Vagina (tissue), 2 donors: ENCODE measurements at regions not wholly inside any gene's neighbourhood (a gene's known extent, or its start where the extent isn't known, plus 50 kb on each side); places are given as distances from the start of the nearest gene placed in this dataset.

ENCODE experiments used
- DNase-seq, 2 donors: peaks; one replicate each; pipeline ENCODE4 v3.0.0-alpha.2; 2017; ENCODE audit errors: extremely low spot score in 2 of 2
- H3K27ac ChIP-seq: fragments of 200-600 bp; sonication (generic); one replicate; pipeline ENCODE4 v1.5.1; 2019
- H3K27me3 ChIP-seq: fragments of 200-600 bp; sonication (generic); one replicate; pipeline ENCODE4 v1.5.1; 2019
- H3K36me3 ChIP-seq, 2 donors: fragments of 200-600 bp; sonication (generic); one replicate each; pipeline ENCODE4 v1.5.1; 2017 to 2019
- H3K4me1 ChIP-seq: fragments of 200-600 bp; sonication (generic); one replicate; pipeline ENCODE4 v1.5.1; 2019
- H3K4me3 ChIP-seq, 2 donors: fragments of 200-600 bp; sonication (generic); 1 replicate in 1 of 2; 2 replicates in 1 of 2; pipeline ENCODE4 v1.5.1; 2016 to 2019
- H3K9me3 ChIP-seq: fragments of 200-600 bp; sonication (generic); one replicate; pipeline ENCODE4 v1.5.1; 2019
- CTCF ChIP-seq, 3 experiments: fragments of 450-650 bp in 2 of 3; fragments of 200-600 bp in 1 of 3; sonication (generic) in 1 of 3; IDR thresholded peaks; one replicate each; pipeline ENCODE4 v1.5.1; 2017 to 2019; ENCODE audit warnings: antibody characterized with exemption in 3 of 3, mild to moderate bottlenecking in 2 of 3, moderate library complexity in 2 of 3
- POLR2A ChIP-seq, 2 donors: fragments of 450-650 bp; IDR thresholded peaks; one replicate each; pipeline ENCODE4 v1.6.1; 2017; ENCODE audit warnings: antibody characterized with exemption in 2 of 2, mild to moderate bottlenecking in 2 of 2, moderate library complexity in 2 of 2
- POLR2AphosphoS5 ChIP-seq, 2 donors: sonication (generic); formaldehyde crosslinking; IDR thresholded peaks; one replicate each; pipeline ENCODE4 v1.9.0; 2017; ENCODE audit warnings: antibody characterized with exemption in 2 of 2, mild to moderate bottlenecking in 2 of 2, low read depth in 1 of 2; ENCODE audit not compliant: insufficient read depth in 1 of 2
- intact Hi-C: fragments of 100-400 bp; cut with DNase I; formaldehyde crosslinking; loops from one replicate; pipeline ENCODE4 v1.15.1; 2023

- Histone ChIP-seq H3K27me3 (no peaks in the 10 kb centered on the region), H3K36me3 (no peaks in the 10 kb centered on the region), H3K4me3 (no peak overlapping the region), H3K9me3 (no peaks in the 10 kb centered on the region), H3K27ac (no peak overlapping the region), H3K4me1 (no peaks in the 10 kb centered on the region)
- DNase-seq = no peak
- intact Hi-C loops = no loop called here
- TF ChIP-seq POLR2A (IDR thresholded peaks at IDR 0.05) (no peak), CTCF (IDR thresholded peaks at IDR 0.05) (no peak), POLR2AphosphoS5 (IDR thresholded peaks at IDR 0.05; ENCODE audit: insufficient read depth in 1 of 2, low read depth in 1 of 2) (no peak)
These were observed 262.8 kb downstream of the ICOS start for GRCh38 chr2:204199357-204199756.

- H3K27ac ChIP-seq = no peak overlapping the region
- intact Hi-C loops = no loop called here
- no peaks in the 10 kb centered on the region for H3K36me3 ChIP-seq
- H3K4me3 ChIP-seq = no peak overlapping the region
- no peak for DNase-seq
- no peaks in the 10 kb centered on the region for H3K9me3 ChIP-seq
- H3K27me3 ChIP-seq = no peaks in the 10 kb centered on the region
- no peaks in the 10 kb centered on the region for H3K4me1 ChIP-seq
- no peak for TF ChIP-seq POLR2A (IDR thresholded peaks at IDR 0.05)
- no peak for TF ChIP-seq CTCF (IDR thresholded peaks at IDR 0.05)
- TF ChIP-seq POLR2AphosphoS5 (IDR thresholded peaks at IDR 0.05; ENCODE audit: insufficient read depth in 1 of 2, low read depth in 1 of 2) = no peak
These were observed 264.9 kb downstream of the ICOS start for GRCh38 chr2:204201507-204201906.

- H3K4me1 ChIP-seq = no peaks in the 10 kb centered on the region
- no peaks in the 10 kb centered on the region for H3K36me3 ChIP-seq
- no peaks in the 10 kb centered on the region for H3K27me3 ChIP-seq
- no peak for DNase-seq
- no peak for TF ChIP-seq CTCF (IDR thresholded peaks at IDR 0.05)
- TF ChIP-seq POLR2AphosphoS5 (IDR thresholded peaks at IDR 0.05; ENCODE audit: insufficient read depth in 1 of 2, low read depth in 1 of 2) = no peak
- TF ChIP-seq POLR2A (IDR thresholded peaks at IDR 0.05) = no peak
- H3K4me3 ChIP-seq = no peak overlapping the region
- H3K27ac ChIP-seq = no peak overlapping the region
- intact Hi-C loops = no loop called here
- H3K9me3 ChIP-seq = no peaks in the 10 kb centered on the region
These were observed 265.7 kb downstream of the ICOS start for GRCh38 chr2:204202253-204202652.

- DNase-seq = no peak
- H3K27ac ChIP-seq = no peak overlapping the region
- no peaks in the 10 kb centered on the region for H3K27me3 ChIP-seq
- no peaks in the 10 kb centered on the region for H3K9me3 ChIP-seq
- intact Hi-C loops = no loop called here
- no peaks in the 10 kb centered on the region for H3K36me3 ChIP-seq
- TF ChIP-seq CTCF (IDR thresholded peaks at IDR 0.05) = no peak
- no peak for TF ChIP-seq POLR2A (IDR thresholded peaks at IDR 0.05)
- no peak for TF ChIP-seq POLR2AphosphoS5 (IDR thresholded peaks at IDR 0.05; ENCODE audit: insufficient read depth in 1 of 2, low read depth in 1 of 2)
- H3K4me1 ChIP-seq = no peaks in the 10 kb centered on the region
- H3K4me3 ChIP-seq = no peak overlapping the region
These were observed 267.1 kb downstream of the ICOS start for GRCh38 chr2:204203704-204204103.

GRCh38 chr2:204205082-204205481, 268.5 kb downstream of the ICOS start:
- no peaks in the 10 kb centered on the region for H3K9me3 ChIP-seq

More at GRCh38 chr2:204205082-204205481, 268.5 kb downstream of the ICOS start:
- TF ChIP-seq POLR2AphosphoS5 (IDR thresholded peaks at IDR 0.05; ENCODE audit: insufficient read depth in 1 of 2, low read depth in 1 of 2) = no peak
- TF ChIP-seq POLR2A (IDR thresholded peaks at IDR 0.05) = no peak
- TF ChIP-seq CTCF (IDR thresholded peaks at IDR 0.05) = no peak
- H3K4me3 ChIP-seq = no peak overlapping the region
- H3K36me3 ChIP-seq = no peaks in the 10 kb centered on the region
- DNase-seq = no peak
- intact Hi-C loops = no loop called here
- no peaks in the 10 kb centered on the region for H3K4me1 ChIP-seq
- H3K27me3 ChIP-seq = no peaks in the 10 kb centered on the region
- H3K27ac ChIP-seq = no peak overlapping the region
